Activated CD8-positive, alpha-beta T cell treated with anti-CD3 and anti-CD28 coated beads for 36 hours (primary cell): ENCODE measurements at regions not wholly inside any gene's neighbourhood (a gene's known extent, or its start where the extent isn't known, plus 50 kb on each side); places are given as distances from the start of the nearest gene placed in this dataset.

ENCODE experiments used
- ATAC-seq: fragments of 200-7000 bp; cut with Tn5 transposase; one replicate; pipeline ENCODE4 v1.10.0; 2021; ENCODE audit warnings: mild to moderate bottlenecking, moderate library complexity
- CTCF ChIA-PET: fragments of 350-600 bp; sonication (Branson Sonifier 250); formaldehyde crosslinking; loops from one replicate; lab custom pipeline; 2021; ENCODE audit warnings: antibody characterized with exemption; lab: Charles Lee
- POLR2A ChIA-PET: fragments of 350-600 bp; sonication (Branson Sonifier 250); formaldehyde crosslinking; loops from one replicate; lab custom pipeline; 2021; ENCODE audit warnings: antibody characterized with exemption; lab: Charles Lee
- DNase-seq: peaks from one replicate; pipeline ENCODE4 v3.0.0-alpha.2; 2020
- H3K27ac Mint-ChIP-seq: one replicate; pipeline ENCODE4 v1.8.0; 2021; ENCODE audit warnings: mild to moderate bottlenecking, mixed read lengths
- H3K27me3 Mint-ChIP-seq: one replicate; pipeline ENCODE4 v1.8.0; 2021; ENCODE audit warnings: mixed read lengths
- H3K36me3 Mint-ChIP-seq: one replicate; pipeline ENCODE4 v1.8.0; 2021; ENCODE audit warnings: low read depth, mixed read lengths
- H3K4me1 Mint-ChIP-seq: one replicate; pipeline ENCODE4 v1.8.0; 2021; ENCODE audit warnings: low read depth, mixed read lengths
- H3K4me3 Mint-ChIP-seq: one replicate; pipeline ENCODE4 v1.8.0; 2021; ENCODE audit warnings: mild to moderate bottlenecking, moderate library complexity, mixed read lengths
- H3K9me3 Mint-ChIP-seq: one replicate; pipeline ENCODE4 v1.8.0; 2021; ENCODE audit warnings: mixed read lengths
- intact Hi-C: fragments of 100-400 bp; cut with micrococcal nuclease; formaldehyde crosslinking; loops from one replicate; pipeline ENCODE4 v1.10.0; 2022
- TF ChIP-seq, protein P1 (sequence below): fragments of 200-600 bp; IDR thresholded peaks from one replicate; pipeline ENCODE4 v1.8.0; 2022; ENCODE audit warnings: antibody characterized with exemption, mild to moderate bottlenecking

DNA sequence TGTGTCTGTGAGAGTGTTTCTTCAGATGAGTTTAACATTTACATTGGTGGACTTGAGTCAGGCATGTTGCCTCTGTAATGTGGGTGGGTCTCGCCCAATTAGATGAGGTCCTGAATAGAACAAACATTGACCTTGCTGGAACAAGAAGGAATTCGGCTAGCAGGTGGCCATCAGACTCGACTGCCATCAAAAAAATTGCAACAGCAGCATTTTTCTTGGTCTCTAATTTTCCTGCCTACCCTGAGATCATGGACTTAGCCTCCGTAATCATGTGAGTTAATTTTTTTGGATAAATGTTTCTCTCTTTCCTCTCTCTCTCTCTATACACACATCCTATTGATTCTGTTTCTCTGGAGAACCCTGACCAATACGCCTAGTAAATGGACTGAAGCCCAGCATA, 83.8 kb upstream of the ST6GAL2 start:
- ChIA-PET POLR2A (no interaction called here), CTCF (no interaction called here)
- ATAC-seq (no peak), DNase-seq (no peak)
- H3K36me3 Mint-ChIP-seq = no peaks in the 10 kb centered on the region
- H3K4me1 Mint-ChIP-seq = no peaks in the 10 kb centered on the region
- no peaks in the 10 kb centered on the region for H3K9me3 Mint-ChIP-seq
- H3K4me3 Mint-ChIP-seq = no peak overlapping the region
- no peak overlapping the region for H3K27ac Mint-ChIP-seq
- intact Hi-C loops = no loop called here
- TF ChIP-seq, protein P1, sequence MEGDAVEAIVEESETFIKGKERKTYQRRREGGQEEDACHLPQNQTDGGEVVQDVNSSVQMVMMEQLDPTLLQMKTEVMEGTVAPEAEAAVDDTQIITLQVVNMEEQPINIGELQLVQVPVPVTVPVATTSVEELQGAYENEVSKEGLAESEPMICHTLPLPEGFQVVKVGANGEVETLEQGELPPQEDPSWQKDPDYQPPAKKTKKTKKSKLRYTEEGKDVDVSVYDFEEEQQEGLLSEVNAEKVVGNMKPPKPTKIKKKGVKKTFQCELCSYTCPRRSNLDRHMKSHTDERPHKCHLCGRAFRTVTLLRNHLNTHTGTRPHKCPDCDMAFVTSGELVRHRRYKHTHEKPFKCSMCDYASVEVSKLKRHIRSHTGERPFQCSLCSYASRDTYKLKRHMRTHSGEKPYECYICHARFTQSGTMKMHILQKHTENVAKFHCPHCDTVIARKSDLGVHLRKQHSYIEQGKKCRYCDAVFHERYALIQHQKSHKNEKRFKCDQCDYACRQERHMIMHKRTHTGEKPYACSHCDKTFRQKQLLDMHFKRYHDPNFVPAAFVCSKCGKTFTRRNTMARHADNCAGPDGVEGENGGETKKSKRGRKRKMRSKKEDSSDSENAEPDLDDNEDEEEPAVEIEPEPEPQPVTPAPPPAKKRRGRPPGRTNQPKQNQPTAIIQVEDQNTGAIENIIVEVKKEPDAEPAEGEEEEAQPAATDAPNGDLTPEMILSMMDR = no peak
- no peaks in the 10 kb centered on the region for H3K27me3 Mint-ChIP-seq

DNA sequence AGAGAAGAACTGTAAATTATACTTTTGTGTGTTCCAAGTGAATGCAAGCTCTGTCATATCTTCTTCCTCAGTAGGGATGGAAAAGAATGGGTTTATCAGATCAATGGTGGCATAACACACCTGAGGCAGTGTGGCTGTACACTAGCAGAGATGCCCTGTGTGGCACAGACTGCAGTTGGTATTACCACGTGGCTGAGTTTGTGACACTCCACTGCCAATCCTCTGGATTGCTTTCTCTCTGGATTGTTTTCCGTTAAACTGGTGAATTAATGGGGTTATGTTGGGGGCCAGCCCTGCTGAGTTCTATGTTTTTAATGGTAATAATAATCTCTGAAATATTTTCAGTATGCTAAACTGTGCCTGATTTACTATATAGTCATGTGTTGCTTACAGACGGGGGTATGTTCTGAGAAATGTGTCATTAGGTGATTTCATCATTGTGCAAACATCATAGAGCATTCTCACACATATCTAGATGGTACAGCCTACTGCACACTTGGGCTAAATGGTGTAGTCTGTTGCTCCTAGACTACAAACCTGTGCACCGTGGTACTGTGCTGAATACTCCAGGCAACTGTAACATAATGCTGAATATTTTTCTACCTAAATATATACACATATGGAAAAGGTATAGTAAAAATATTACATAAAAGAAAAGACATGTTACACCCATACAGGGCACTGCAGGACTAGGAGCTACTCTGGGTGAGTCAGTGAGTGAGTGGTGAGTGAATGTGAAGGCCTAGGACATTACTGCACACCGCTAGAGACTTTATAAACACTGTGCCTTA, 84.7 kb upstream of the ST6GAL2 start:
- H3K36me3 Mint-ChIP-seq = no peaks in the 10 kb centered on the region
- no peaks in the 10 kb centered on the region for H3K9me3 Mint-ChIP-seq
- TF ChIP-seq, protein P1 = no peak
- DNase-seq (no peak), ATAC-seq (no peak)
- POLR2A ChIA-PET = no interaction called here
- intact Hi-C loops = no loop called here
- no peak overlapping the region for H3K4me3 Mint-ChIP-seq
- H3K4me1 Mint-ChIP-seq = no peaks in the 10 kb centered on the region
- no peaks in the 10 kb centered on the region for H3K27me3 Mint-ChIP-seq
- H3K27ac Mint-ChIP-seq = no peak overlapping the region
- CTCF ChIA-PET = interaction anchor here (0.6 kb wide), 1 partner anchor 21 kb away, joined by 3 read pairs; no protein-coding TSS in a partner anchor

DNA sequence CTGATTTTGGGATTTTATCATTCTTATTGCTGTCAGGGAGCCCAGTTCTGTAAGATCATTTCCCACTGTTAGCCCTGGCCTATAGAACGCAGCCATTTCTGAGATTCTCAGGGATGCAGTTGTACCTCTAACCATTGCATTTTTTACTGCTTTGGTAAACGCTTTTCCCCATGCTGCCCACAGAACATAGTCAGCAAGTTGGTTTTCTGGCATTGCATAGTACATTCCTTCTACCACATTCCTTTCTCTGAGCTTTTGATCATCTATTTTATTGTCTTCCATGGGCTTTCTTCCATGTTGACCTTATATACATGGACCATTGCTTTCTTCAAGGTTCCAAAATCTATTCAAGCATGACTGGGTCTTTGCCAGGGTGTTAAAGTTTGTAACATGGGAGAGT, 86.8 kb upstream of the ST6GAL2 start:
- no peaks in the 10 kb centered on the region for H3K36me3 Mint-ChIP-seq
- TF ChIP-seq, protein P1 = no peak
- H3K27me3 Mint-ChIP-seq = no peaks in the 10 kb centered on the region
- ATAC-seq (no peak), DNase-seq (no peak)
- ChIA-PET CTCF (no interaction called here), POLR2A (no interaction called here)
- H3K4me1 Mint-ChIP-seq = no peaks in the 10 kb centered on the region
- no peak overlapping the region for H3K4me3 Mint-ChIP-seq
- intact Hi-C loops = no loop called here
- no peak overlapping the region for H3K27ac Mint-ChIP-seq
- no peaks in the 10 kb centered on the region for H3K9me3 Mint-ChIP-seq

DNA sequence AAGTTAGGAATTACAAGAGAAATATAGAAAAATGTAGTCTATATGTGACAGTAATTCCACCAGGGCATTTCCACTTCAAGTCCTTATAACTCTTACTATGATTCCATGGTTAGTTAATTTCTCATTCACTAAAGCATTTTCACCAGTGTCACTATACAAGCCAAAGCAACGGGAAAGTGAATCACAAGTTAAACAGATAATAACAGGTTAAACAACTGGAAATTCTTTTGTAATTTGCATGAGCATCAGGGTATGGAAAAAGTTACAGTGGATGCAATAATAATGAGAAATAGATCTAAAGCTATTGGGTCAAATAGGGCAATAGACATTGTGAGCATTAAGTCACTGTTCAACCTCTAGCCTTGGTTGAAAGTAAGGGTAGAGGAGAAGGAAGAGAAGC, 88.9 kb upstream of the ST6GAL2 start:
- intact Hi-C loops = no loop called here
- ATAC-seq (no peak), DNase-seq (no peak)
- Mint-ChIP-seq H3K9me3 (no peaks in the 10 kb centered on the region), H3K27me3 (no peaks in the 10 kb centered on the region), H3K36me3 (no peaks in the 10 kb centered on the region), H3K4me1 (no peaks in the 10 kb centered on the region), H3K27ac (no peak overlapping the region), H3K4me3 (no peak overlapping the region)
- CTCF ChIA-PET = no interaction called here
- TF ChIP-seq, protein P1 = no peak
- POLR2A ChIA-PET = no interaction called here

DNA sequence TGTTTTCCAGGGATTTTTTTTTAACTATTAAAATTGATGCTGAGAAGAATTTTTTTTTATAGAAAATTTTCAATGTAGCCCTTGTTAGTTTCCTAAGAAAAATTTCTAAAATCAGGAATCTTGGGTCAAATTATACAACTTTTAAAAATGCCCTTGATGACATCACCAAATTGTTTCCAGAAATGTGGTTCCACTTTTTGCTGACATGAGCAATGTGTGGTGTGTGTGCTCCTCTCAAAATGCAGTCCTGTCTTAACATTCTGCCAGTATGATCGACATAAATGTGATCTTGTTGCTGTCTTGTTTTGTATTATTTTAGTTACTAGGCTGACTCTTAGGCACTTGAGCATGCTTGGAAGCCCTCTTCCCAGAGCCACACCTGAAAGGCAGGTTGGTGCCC, 89.7 kb upstream of the ST6GAL2 start:
- DNase-seq (no peak), ATAC-seq (no peak)
- TF ChIP-seq, protein P1 = no peak
- no peaks in the 10 kb centered on the region for H3K36me3 Mint-ChIP-seq
- no peaks in the 10 kb centered on the region for H3K27me3 Mint-ChIP-seq
- H3K4me1 Mint-ChIP-seq = no peaks in the 10 kb centered on the region
- POLR2A ChIA-PET = no interaction called here
- intact Hi-C loops = no loop called here
- no peak overlapping the region for H3K4me3 Mint-ChIP-seq
- CTCF ChIA-PET = no interaction called here
- H3K27ac Mint-ChIP-seq = no peak overlapping the region
- H3K9me3 Mint-ChIP-seq = no peaks in the 10 kb centered on the region
